ENCODE measurements at regions not wholly inside any gene's neighbourhood (a gene's known extent, or its start where the extent isn't known, plus 50 kb on each side); places are given as distances from the start of the nearest gene placed in this dataset.

DNA sequence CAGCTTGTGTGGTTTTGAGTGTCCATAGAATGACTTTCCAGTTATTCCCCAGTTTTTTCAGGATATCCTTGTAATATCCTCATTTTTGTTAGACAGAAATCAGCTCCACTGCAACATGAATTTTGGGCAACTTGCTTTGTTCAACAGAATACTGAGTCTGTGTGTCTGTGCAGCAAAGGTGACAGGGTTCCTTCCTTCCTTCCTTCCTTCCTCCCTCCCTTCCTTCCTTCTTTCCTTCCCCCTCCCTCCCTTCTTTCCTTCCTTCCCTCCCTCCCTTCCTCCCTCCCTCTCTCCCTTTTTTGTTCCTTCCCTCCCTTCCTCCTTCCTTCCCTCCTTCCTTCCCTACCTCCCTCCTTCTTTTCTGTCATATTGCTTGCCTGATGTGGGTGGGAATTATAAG, 496.5 kb downstream of the EPM2A start:
- H3K9me3 ChIP-seq (ENCODE audit: control insufficient read depth in 1 of 2, low read length in 2 of 2) = no peaks in the 10 kb centered on the region
- no peak overlapping the region for H3K27ac ChIP-seq (ENCODE audit: low read length)
- no peak overlapping the region for H3K4me3 ChIP-seq (ENCODE audit: low read depth in 1 of 2, low read length in 2 of 2)
- no peaks in the 10 kb centered on the region for H3K4me1 ChIP-seq (ENCODE audit: control insufficient read depth in 1 of 2, insufficient read depth in 2 of 2, low read length in 2 of 2)
- H3K36me3 ChIP-seq (ENCODE audit: control insufficient read depth in 1 of 2, insufficient read depth in 2 of 2, low read length in 2 of 2) = no peaks in the 10 kb centered on the region
- H3K27me3 ChIP-seq (ENCODE audit: low read depth, low read length) = no peaks in the 10 kb centered on the region

DNA sequence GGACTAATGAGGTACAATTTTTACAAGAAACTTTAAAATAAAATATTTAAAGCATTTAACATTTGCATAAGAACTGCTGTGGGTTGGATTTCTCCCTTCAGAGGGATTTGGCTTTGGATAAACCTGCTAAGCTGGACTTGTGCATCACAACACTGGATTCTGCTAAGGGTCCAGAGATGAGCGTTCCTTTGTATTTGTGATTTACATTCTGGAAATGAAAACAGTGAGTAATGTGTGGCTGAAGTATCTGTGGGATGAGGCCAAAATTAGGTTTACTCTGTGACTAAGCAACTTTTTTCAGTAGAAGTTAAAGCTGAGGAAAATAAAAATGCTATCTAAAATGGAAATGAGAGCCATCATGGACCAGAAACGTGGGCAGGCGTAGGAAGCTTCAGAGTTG, 494.3 kb downstream of the EPM2A start:
- Histone ChIP-seq H3K4me1 (ENCODE audit: control insufficient read depth in 1 of 2, insufficient read depth in 2 of 2, low read length in 2 of 2) (peaks cover 0 to 4% of the 10 kb centered on the region in 2 donors), H3K27me3 (ENCODE audit: low read depth, low read length) (no peaks in the 10 kb centered on the region), H3K27ac (ENCODE audit: low read length) (no peak overlapping the region), H3K36me3 (ENCODE audit: control insufficient read depth in 1 of 2, insufficient read depth in 2 of 2, low read length in 2 of 2) (no peaks in the 10 kb centered on the region), H3K4me3 (ENCODE audit: low read depth in 1 of 2, low read length in 2 of 2) (no peak overlapping the region), H3K9me3 (ENCODE audit: control insufficient read depth in 1 of 2, low read length in 2 of 2) (no peaks in the 10 kb centered on the region)

DNA sequence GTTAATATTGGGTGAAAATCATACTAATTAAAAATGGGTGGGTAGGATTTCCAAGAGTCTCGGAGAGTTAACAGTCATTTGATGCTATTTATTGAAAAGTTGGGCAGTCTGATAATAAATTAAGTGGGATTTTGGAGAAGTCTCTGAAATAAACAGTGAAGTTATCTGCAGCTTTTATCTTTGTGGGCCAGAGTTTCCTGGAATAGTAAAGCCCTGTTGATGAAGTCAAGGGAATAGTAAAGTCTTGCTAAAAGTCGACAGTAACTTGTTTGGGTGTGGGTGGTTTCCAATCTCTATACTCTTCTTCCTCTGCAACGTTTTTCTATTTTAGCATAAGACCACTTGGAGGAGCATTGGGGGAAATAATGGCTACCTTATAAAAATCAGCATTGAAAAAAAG, 493.6 kb downstream of the EPM2A start:
- H3K4me3 ChIP-seq (ENCODE audit: low read depth in 1 of 2, low read length in 2 of 2) = no peak overlapping the region
- H3K4me1 ChIP-seq (ENCODE audit: control insufficient read depth in 1 of 2, insufficient read depth in 2 of 2, low read length in 2 of 2) = peaks cover 0 to 4% of the 10 kb centered on the region in 2 donors
- H3K27ac ChIP-seq (ENCODE audit: low read length) = no peak overlapping the region
- no peaks in the 10 kb centered on the region for H3K36me3 ChIP-seq (ENCODE audit: control insufficient read depth in 1 of 2, insufficient read depth in 2 of 2, low read length in 2 of 2)
- no peaks in the 10 kb centered on the region for H3K9me3 ChIP-seq (ENCODE audit: control insufficient read depth in 1 of 2, low read length in 2 of 2)
- H3K27me3 ChIP-seq (ENCODE audit: low read depth, low read length) = no peaks in the 10 kb centered on the region

DNA sequence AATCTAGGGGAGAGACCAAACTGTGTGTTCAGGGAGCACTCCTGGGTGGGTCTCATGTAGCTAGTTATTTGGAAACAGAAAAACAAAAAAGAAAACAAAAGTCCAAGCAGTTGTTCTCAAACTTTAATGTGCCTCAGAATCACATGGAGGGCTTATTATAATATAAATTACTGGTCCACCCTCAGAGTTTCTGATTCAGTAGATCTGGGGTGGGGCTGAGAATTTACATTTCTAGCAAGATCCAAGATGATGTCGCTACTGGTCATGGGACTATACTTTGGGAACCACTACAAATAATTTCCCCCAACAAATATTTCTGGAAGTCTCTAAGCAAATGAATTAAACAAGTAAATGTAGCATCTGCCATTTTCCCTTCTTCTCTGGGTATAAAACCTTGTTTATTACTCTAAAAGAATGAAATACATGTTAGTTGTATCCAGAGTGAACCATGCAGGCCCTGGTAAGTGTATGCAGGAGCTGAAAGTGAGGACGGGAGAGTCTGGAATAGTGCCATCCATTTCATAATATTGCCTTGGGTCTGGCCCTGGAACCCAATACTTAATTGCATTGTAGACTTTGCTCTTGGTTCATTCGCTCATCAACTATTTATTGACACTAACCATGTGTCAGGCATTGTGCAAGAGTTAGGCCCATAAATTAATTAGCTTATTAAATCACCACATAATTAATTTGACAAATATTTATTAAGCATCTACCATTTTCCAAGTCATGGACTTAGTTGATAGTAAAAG, 490.8 kb downstream of the EPM2A start:
- peaks cover 0 to 4% of the 10 kb centered on the region in 2 donors for H3K4me1 ChIP-seq (ENCODE audit: control insufficient read depth in 1 of 2, insufficient read depth in 2 of 2, low read length in 2 of 2)
- H3K36me3 ChIP-seq (ENCODE audit: control insufficient read depth in 1 of 2, insufficient read depth in 2 of 2, low read length in 2 of 2) = no peaks in the 10 kb centered on the region
- H3K4me3 ChIP-seq (ENCODE audit: low read depth in 1 of 2, low read length in 2 of 2) = no peak overlapping the region
- H3K27me3 ChIP-seq (ENCODE audit: low read depth, low read length) = no peaks in the 10 kb centered on the region
- H3K27ac ChIP-seq (ENCODE audit: low read length) = no peak overlapping the region
- no peaks in the 10 kb centered on the region for H3K9me3 ChIP-seq (ENCODE audit: control insufficient read depth in 1 of 2, low read length in 2 of 2)

DNA sequence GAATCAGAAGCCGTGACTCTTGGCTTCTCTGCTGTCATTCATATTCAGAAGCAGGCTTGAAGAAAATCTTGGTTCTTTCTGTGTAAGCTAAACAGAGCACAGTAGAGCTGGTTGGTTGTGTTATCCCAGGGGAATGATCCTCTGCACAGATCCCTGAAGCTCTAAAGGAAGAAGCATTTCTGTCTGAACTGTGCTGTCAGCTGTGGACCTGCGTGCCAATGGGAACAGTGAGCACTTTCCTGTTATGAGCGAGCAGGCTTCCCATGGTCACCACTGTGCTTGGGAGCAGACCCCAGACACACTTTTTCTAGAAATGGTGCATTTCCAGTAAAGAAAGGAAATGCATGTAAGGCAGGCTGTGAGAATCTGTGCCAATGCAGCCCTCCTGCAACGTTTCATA, 490.2 kb downstream of the EPM2A start:
- Histone ChIP-seq H3K27me3 (ENCODE audit: low read depth, low read length) (no peaks in the 10 kb centered on the region), H3K4me1 (ENCODE audit: control insufficient read depth in 1 of 2, insufficient read depth in 2 of 2, low read length in 2 of 2) (peaks cover 0 to 4% of the 10 kb centered on the region in 2 donors), H3K27ac (ENCODE audit: low read length) (no peak overlapping the region), H3K4me3 (ENCODE audit: low read depth in 1 of 2, low read length in 2 of 2) (no peak overlapping the region), H3K36me3 (ENCODE audit: control insufficient read depth in 1 of 2, insufficient read depth in 2 of 2, low read length in 2 of 2) (no peaks in the 10 kb centered on the region), H3K9me3 (ENCODE audit: control insufficient read depth in 1 of 2, low read length in 2 of 2) (no peaks in the 10 kb centered on the region)

DNA sequence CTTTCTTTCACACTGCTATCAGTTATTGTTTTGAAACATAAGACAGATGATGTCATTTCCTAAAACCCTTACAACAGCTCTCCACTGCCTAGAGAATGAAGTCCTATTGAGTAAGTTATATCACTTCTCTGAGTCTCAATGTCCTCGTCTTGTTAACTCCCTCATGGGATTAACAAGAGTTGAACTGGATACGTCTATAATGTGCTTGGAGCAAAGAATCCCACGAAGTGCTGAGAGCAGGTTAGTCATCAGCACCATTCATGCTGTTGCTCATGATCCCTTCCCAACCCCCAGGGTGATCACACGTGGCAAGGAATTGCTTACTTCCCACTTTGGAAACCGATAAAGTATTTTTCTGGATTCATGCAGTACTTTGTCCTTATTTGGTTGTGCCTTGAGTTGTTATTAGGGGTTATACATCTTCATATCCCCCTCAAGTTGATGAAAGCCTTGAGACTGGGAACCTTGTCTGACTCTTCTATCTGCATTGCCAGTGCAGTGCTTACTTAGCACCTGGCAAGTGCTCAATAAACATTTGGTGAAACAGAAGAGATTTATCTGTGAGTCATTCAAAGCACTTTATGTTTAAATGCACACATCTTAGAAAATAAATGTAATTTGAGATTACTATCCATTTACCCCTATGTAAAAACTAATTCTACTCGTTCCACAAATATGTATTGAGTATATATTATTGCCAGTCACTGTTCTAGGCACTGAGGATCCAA, 487.5 kb downstream of the EPM2A start:
- H3K4me3 ChIP-seq (ENCODE audit: low read depth in 1 of 2, low read length in 2 of 2) = no peak overlapping the region
- peaks cover 0 to 4% of the 10 kb centered on the region in 2 donors for H3K4me1 ChIP-seq (ENCODE audit: control insufficient read depth in 1 of 2, insufficient read depth in 2 of 2, low read length in 2 of 2)
- no peaks in the 10 kb centered on the region for H3K9me3 ChIP-seq (ENCODE audit: control insufficient read depth in 1 of 2, low read length in 2 of 2)
- no peaks in the 10 kb centered on the region for H3K36me3 ChIP-seq (ENCODE audit: control insufficient read depth in 1 of 2, insufficient read depth in 2 of 2, low read length in 2 of 2)
- no peaks in the 10 kb centered on the region for H3K27me3 ChIP-seq (ENCODE audit: low read depth, low read length)
- H3K27ac ChIP-seq (ENCODE audit: low read length) = no peak overlapping the region

DNA sequence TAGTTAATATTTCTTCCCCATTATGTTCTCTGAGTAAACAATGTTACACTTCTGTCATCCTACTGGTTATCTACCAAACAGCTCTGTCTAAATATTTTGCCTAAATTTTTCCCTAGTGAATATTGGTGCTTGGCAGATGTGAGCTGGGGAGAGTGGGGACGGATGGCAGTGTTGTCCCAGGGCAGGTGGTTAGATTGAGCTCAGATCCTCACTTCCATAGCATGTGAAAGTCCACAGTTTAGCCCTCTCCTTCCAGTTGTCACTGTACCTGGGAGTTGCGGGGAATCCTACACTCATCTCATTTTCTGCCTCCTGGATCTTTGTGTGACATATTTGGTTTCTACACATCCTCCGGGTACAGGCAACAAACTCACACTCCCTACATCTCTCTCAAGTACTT, 484.9 kb downstream of the EPM2A start:
- H3K27ac ChIP-seq (ENCODE audit: low read length) = no peak overlapping the region

DNA sequence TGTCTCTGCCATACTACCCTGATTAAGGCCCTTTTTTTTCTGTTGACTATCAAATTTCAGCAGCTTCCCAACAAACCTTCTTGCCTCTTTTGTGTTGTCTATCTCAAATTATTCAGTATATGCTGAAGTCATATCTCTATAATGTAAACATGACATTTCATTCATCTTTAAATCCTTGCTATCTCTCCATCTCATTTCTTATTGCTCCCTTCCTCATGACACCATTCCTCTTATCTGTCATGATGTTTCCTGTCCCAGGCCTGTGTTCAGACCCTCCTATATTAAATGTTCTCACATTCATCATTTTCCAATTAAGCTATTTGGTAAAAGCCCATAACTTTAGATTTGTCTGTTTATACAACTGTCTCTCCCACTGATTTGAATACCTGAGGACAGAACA, 482.6 kb downstream of the EPM2A start:
- Histone ChIP-seq H3K4me1 (ENCODE audit: control insufficient read depth in 1 of 2, insufficient read depth in 2 of 2, low read length in 2 of 2) (no peaks in the 10 kb centered on the region), H3K9me3 (ENCODE audit: control insufficient read depth in 1 of 2, low read length in 2 of 2) (no peaks in the 10 kb centered on the region), H3K27ac (ENCODE audit: low read length) (no peak overlapping the region), H3K36me3 (ENCODE audit: control insufficient read depth in 1 of 2, insufficient read depth in 2 of 2, low read length in 2 of 2) (no peaks in the 10 kb centered on the region), H3K27me3 (ENCODE audit: low read depth, low read length) (no peaks in the 10 kb centered on the region), H3K4me3 (ENCODE audit: low read depth in 1 of 2, low read length in 2 of 2) (no peak overlapping the region)

More for the DNA sequence above, 484.9 kb downstream of the EPM2A start:
- no peak overlapping the region for H3K4me3 ChIP-seq (ENCODE audit: low read depth in 1 of 2, low read length in 2 of 2)
- H3K9me3 ChIP-seq (ENCODE audit: control insufficient read depth in 1 of 2, low read length in 2 of 2) = no peaks in the 10 kb centered on the region
- H3K36me3 ChIP-seq (ENCODE audit: control insufficient read depth in 1 of 2, insufficient read depth in 2 of 2, low read length in 2 of 2) = no peaks in the 10 kb centered on the region
- peaks cover 0 to 1% of the 10 kb centered on the region in 2 donors for H3K4me1 ChIP-seq (ENCODE audit: control insufficient read depth in 1 of 2, insufficient read depth in 2 of 2, low read length in 2 of 2)
- H3K27me3 ChIP-seq (ENCODE audit: low read depth, low read length) = no peaks in the 10 kb centered on the region

DNA sequence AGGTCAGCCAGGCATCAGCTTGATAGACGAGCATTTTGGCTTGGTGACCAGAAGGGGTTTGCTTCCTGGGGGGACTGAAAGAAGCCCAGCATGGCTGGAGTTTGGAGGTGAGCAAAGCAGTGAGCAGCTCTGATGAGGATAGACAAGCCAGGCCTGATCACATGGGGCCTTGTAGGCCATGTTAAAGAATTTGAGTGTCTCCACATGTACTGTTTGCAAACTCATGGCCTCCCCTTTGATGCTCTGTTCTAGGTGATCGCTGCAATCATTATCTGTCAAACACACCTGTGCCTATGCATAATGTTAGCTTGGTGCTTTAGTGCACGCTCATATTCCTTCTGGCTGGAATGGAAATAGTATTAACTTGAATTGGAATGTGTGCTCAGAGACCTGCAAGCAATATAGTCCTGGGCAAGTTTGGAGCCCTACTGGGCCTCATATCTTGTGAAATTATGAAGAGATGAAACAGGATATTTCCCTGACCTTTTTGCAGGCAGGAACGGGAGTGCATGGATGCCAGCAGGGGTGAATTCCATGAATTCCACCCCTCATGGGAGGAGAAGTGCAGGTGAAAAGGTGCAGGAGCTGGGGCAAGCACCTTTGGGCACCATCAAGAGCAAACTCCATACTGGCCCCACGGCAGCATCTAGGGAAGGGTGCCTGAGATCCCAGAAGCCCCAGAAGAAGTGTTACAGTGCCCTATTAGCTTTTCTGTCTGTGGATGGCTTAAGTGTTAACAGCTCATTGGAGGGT, 480.5 kb downstream of the EPM2A start:
- no peaks in the 10 kb centered on the region for H3K36me3 ChIP-seq (ENCODE audit: control insufficient read depth in 1 of 2, insufficient read depth in 2 of 2, low read length in 2 of 2)
- no peak overlapping the region for H3K4me3 ChIP-seq (ENCODE audit: low read depth in 1 of 2, low read length in 2 of 2)
- no peaks in the 10 kb centered on the region for H3K27me3 ChIP-seq (ENCODE audit: low read depth, low read length)
- no peak overlapping the region for H3K27ac ChIP-seq (ENCODE audit: low read length)
- H3K4me1 ChIP-seq (ENCODE audit: control insufficient read depth in 1 of 2, insufficient read depth in 2 of 2, low read length in 2 of 2) = no peaks in the 10 kb centered on the region
- no peaks in the 10 kb centered on the region for H3K9me3 ChIP-seq (ENCODE audit: control insufficient read depth in 1 of 2, low read length in 2 of 2)

DNA sequence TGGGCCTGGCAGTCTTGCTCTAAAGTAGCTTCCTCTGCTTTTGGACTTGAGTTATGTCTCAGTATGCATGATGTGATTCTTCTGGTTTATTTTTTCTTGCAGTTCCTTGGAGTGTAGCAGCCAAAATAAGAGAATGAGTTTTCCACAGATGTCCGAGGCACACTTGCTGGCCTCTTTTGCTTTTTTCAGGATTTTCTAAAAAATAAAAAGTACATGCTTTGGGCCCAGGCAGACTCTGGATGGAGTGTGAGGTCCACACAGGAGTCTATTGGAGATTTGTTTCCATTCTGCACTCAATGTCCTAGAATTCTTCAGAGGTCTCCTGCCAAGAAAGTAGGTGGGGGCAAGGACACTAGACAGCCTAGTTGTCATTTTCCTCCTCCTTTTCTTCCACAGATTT, 477.6 kb downstream of the EPM2A start:
- H3K36me3 ChIP-seq (ENCODE audit: control insufficient read depth in 1 of 2, insufficient read depth in 2 of 2, low read length in 2 of 2) = no peaks in the 10 kb centered on the region
- no peaks in the 10 kb centered on the region for H3K4me1 ChIP-seq (ENCODE audit: control insufficient read depth in 1 of 2, insufficient read depth in 2 of 2, low read length in 2 of 2)
- H3K4me3 ChIP-seq (ENCODE audit: low read depth in 1 of 2, low read length in 2 of 2) = no peak overlapping the region
- no peaks in the 10 kb centered on the region for H3K27me3 ChIP-seq (ENCODE audit: low read depth, low read length)
- H3K9me3 ChIP-seq (ENCODE audit: control insufficient read depth in 1 of 2, low read length in 2 of 2) = no peaks in the 10 kb centered on the region
- no peak overlapping the region for H3K27ac ChIP-seq (ENCODE audit: low read length)

DNA sequence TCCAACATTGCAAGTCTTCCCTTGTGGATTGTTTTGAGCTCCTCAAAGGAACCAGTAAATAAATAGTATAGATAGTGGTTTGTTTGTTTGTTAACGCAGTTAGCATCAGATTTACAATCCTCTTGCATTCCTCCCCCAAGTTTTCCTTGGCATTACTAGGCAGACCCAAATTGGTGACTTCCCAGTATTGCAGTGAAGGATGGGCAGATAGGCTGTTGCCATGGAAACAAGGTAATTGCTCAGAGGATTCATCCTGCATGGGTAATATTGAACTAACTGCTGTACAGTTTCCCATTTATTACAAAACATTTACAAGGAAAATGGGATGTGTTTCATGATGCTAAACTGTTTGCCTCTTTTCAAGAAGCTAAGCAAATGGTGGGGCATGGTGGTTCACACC, 477.2 kb downstream of the EPM2A start:
- Histone ChIP-seq H3K27ac (ENCODE audit: low read length) (no peak overlapping the region), H3K27me3 (ENCODE audit: low read depth, low read length) (no peaks in the 10 kb centered on the region), H3K4me3 (ENCODE audit: low read depth in 1 of 2, low read length in 2 of 2) (no peak overlapping the region), H3K4me1 (ENCODE audit: control insufficient read depth in 1 of 2, insufficient read depth in 2 of 2, low read length in 2 of 2) (no peaks in the 10 kb centered on the region), H3K36me3 (ENCODE audit: control insufficient read depth in 1 of 2, insufficient read depth in 2 of 2, low read length in 2 of 2) (no peaks in the 10 kb centered on the region), H3K9me3 (ENCODE audit: control insufficient read depth in 1 of 2, low read length in 2 of 2) (no peaks in the 10 kb centered on the region)

Measured in muscle layer of duodenum (tissue), 2 donors.